Epidermal melanocyte (primary cell): ENCODE measurements at regions not wholly inside any gene's neighbourhood (a gene's known extent, or its start where the extent isn't known, plus 50 kb on each side); places are given as distances from the start of the nearest gene placed in this dataset.

Source experiments
- DNase-seq: peaks from one replicate; pipeline ENCODE4 v3.0.0; 2011; ENCODE audit warnings: low spot score; ENCODE audit not compliant: insufficient read length

DNA sequence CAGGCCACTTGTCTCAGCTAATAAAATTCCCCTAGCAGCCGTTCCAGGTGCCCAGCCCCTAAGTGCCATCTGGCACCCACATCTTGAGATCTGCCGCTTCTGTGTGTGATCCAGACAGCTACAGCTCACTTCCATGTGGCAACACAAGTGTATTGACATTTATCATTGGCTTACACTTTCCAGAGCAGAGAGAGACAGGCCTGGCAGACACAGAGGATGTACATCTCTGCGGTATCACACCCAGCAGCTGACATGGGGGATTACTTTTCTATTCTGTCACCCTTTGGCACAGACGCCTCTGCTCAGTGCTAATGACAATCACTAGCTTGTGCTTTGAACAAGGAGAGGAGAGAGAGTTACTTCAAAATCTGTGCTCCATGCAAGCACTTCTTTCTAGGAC, 195.9 kb downstream of the KDR start:
- no peak for DNase-seq

DNA sequence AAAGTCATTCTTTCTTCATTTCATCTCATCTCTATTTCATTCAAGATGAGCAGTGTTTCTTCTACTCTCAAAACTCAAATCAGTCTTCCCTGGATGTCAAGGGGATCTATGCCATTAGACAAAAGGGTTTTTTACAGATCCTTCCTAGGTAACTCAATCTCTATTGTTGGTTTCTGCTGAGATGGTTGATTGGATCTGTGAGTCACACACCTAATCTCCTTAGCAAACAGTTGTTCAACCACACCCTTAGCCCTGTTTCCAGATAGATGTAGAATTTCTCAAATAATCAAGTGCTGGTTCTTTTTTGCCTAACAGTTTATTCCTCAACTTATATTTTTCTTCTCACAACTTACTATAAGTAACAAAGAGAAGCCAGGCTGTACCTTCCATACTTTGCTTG, 200.5 kb downstream of the KDR start:
- DNase-seq: no peak

DNA sequence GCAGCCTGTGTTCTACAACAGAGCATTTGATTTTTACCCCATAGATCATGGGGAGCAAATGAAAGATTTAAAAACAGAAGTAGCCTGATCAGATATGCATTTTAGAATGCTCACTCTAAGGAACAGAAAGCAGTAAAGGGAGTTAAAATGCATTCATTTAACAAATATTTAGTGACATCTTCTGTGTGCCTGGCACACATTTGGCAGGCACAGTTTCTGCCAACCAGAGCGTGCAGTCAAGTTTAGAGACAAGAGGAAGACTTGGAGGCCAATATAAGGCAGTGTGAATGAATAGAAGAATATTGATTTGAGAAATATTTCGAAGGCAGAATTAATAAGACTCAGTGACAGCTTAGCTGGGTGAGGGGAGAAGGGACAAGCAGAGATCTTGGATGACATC, 210.1 kb downstream of the KDR start:
- no peak for DNase-seq

DNA sequence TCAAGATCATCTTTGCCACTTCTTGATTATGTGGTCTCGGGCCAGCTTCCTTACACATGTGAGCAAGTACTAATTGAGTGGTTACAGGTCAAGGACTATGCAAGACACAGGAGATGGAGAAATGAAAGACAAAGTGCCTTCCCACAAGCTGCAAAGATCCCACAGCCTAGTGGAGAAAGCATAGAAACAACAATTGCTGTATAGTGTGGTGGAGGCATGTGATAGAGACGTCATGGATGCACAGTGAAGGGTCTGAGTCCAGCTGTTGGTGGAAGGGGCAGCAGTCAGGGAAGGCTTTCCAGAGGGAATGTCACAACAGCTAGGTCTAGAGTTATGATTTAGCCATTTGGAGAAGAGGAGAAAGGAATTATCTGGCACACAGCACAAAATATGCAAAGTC, 210.6 kb downstream of the KDR start:
- DNase-seq: no peak

DNA sequence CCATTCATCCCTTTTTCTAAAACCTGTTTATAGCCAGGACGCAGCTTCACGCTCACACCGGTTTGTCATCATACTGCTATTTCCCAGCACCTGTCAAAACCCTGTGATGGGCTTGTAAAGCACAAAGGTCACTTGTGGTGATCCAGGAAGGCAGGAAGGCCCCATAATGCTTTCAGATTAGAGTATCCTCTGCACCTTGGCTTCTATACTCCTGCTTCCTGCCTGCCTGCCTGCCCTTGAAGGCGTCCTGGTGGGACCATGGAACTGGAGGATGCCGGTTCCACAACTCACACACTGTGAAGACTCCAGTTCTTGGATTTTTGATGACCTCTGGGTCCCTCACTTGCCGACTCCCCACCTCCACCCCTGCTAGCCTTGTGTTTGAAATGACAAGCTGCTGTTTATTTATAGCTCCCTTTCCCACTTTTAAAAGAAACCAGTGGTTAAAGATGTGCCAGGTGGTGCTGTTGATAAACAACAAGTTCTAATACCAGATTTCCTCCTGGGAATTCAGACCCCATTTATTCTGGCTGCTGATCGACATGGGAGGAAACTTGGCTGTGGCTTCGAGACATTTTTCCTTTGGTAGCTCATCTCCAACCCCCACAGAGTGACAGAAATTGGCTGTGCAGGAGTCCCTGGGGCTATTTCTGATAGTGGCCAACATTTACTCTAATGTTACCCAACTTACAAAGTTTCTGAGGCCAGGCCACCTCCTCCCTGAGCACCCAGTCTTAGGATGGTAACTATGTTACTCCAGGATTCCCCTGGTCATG, 211.5 kb downstream of the KDR start:
- DNase-seq: no peak

DNA sequence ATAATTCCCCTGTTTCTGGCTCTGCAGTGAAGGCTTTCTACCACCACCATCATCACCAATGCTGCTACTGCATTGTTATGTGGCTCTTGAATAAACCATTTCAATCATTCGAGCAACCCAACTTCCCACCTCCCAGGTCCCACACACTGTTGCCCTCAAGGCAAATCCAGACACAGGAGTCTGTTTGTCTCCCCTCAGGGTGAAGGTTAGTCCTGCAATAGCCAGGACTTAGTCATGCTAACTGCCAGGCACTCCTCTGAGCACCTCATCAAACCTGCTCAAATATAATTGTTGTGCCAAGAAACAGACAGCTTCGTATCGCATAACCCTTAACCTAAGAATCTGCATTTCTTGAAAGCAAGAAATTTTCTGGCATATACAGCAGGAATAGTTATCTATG, 213.2 kb downstream of the KDR start:
- DNase-seq: no peak

DNA sequence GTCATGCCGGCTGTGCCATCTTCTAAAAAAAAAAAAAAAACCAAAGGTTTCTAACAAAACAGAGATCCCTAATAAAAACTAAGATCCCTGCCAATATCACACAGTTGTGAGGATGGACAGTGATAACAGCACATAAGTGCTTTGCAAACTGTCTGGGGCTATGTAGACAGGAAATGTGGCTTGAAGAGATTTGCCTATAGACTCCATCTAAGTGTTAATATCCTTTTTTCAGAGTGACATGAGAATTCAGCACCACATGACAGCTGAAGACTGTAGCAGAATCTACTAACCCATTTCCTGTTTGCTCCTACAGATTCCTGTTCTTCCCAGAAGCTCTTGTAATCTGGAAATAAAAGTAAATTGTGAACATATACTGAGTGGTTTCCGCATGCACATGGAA, 215.4 kb downstream of the KDR start:
- DNase-seq: no peak

DNA sequence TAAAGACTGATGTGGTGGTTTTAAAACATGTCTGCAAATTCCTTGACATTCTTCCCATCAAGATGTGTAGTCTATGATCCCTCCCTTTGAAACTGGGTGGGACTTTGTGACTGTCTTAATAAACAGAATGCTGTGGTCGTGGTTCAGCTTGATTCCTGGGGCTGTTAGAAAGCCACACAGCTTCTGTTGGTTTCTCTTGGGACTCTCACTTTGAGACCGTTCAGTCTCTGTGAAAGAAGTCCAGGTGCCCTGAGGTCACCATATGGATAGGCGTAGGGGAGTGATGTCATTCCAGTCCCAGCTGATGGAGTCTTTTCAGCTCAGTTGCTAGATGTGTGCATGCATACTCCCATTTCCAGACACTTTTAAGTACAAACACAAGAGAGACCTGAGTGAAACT, 216.6 kb downstream of the KDR start:
- no peak for DNase-seq

DNA sequence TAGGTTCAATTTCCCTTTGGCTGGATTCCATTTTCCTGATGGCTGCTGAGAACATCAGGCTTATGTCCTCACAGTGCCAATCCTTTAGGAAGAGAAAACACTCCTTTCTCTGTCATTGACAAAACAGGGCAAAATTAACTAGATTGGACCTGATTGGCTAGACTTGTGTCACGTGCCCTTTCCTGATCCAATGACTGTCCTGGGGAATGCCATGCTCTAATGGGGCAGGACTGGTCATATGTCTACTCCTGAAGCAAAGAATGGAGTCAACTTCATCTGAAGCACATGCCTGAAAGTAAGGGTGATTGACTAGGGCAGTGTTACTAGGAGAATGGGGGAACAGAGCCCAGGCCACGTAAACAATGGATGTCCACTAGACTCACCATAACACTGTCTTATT, 220.4 kb downstream of the KDR start:
- DNase-seq: no peak

DNA sequence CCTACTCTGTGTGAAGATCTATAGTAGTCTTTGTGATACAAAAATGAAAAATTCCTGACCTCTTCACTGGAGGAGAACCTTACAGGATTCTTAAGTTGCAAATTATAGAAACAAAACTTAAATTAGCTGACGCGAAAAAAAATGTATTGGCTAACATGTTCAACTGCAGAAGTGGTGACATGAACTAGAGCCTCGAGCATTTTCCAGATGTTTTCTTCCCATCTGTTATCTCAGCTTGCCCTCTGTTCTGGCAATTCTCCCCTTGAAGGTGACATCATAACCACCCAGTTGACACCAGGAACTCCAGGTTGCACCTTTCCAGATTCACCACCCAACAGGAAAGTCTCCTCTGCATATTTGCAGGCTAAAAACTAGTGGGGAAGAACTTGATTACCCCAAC, 222.4 kb downstream of the KDR start:
- no peak for DNase-seq

DNA sequence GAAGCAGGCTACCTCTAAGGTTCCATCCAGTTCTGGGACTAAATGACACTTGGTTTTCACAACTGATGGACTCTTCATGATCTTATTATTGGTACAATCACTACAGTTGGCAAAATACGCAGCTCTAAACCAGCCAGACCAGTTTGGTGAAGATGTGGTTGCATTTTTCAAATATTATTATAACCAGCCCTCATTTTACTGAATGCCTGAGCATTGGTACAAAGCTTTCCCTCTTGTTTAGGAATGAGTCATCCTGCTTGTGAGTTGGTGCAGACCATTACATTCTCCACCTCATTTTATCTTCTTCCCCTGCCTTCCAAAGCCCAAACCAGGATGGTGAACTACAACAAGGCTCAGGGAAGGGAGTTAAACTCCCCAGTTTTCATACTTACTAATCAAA, 223.1 kb downstream of the KDR start:
- no peak for DNase-seq

DNA sequence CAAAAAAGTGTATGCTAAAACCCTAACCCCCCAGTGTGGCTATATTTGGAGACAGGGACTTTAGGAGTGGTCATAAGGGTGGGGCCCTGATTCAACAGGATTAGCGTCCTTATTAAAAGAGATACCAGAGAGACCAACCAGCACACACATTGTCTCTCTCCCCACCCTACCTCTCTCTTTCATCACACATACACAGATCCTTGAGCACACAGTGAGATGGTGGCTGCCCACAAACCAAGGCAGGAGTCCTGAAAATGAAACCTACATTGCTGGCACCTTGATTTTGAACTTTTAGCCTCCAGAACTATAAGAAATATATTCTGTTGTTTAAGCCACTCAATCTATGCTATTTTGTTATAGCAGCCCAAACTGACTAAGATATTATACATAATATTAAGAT, 224.2 kb downstream of the KDR start:
- DNase-seq: no peak

DNA sequence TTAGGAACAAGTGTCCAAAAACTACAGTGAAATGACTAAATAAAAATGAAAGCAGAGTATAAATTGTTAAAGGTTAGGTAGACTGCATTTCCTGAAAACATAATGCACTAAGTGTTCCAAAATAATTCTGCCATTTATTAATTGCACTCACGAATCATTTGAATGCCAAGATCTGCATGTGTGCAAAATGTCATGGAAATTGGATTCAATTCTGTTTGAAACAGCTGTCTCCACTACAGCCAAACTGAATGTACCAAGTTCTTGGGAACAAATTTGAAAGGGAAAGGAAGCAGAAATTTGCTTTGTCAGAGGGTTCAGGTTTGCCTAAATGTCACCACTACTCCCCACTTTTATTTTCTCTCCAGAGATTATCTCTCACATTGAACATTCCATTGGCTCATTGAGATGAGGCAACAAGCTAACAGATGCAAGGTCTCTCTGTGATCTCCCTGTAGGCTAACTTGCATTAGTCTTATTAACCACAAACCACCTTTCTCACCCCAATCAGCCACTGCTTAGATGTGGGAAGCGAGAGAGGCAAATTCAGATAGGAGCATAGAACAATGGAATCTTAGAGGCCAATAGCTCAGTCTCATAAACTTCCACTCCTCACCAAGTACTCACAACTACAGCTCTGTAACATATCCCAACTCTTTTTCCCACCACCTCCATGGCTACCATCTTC, 226.6 kb downstream of the KDR start:
- DNase-seq: no peak

DNA sequence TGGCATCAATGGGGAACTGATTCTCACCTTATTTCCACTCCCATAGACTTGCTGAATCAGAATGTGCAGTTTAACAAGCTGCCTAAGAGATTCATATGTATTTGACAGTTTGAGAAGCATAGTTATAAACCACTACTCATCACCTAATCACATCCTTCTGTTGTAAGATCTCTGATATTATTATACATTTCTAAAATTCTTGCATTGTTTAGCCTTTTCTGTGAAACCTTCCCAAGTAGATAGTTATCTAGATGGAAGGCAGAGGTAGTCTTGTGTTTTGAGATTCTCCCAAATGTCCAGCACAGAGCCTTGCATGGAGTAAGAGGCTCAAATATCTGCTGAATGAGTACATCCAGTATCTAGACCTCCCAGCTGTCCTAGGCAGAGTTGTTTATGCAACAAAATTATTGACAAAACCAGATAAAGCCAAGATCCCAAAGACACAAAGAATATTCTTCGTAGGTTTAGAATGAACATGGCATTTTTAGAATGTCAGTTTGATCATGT, 227.3 kb downstream of the KDR start:
- no peak for DNase-seq

DNA sequence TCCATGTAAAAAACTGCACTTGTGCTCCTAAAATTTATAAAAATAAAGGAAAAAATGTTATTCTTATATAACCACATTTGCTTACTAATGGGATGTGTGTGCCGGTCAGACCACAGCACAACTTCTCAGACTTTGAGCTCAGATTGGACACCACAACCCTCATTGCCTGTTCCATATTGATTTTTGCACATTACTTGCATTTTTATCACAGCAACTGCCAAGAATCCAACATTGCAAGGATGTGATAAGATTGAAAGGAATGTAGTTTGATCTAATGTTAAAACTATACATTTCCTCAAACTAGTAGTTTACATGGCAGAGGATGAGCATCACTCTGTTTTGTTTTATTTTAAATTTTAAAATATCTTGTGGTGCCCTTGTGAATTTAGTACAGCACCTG, 227.8 kb downstream of the KDR start:
- no peak for DNase-seq

DNA sequence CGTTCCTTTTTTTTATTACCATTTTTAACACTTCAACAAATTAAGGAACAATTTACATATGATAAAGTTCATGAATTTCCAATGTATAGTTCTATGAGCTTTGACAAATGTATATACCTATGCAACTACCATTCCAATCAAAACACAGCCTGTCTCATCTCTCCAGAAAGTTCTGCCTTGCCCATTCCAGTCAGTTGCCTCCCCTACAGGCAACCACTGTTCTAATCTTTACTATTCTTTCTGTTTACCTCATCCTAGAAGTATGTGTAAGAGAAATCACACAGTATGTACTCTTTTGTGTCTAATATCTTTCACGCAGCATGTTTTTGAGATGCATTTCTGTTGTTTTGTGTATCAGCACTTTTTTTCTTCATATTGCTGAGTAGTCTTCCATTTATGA, 224.9 kb downstream of the KIT start:
- DNase-seq: no peak

DNA sequence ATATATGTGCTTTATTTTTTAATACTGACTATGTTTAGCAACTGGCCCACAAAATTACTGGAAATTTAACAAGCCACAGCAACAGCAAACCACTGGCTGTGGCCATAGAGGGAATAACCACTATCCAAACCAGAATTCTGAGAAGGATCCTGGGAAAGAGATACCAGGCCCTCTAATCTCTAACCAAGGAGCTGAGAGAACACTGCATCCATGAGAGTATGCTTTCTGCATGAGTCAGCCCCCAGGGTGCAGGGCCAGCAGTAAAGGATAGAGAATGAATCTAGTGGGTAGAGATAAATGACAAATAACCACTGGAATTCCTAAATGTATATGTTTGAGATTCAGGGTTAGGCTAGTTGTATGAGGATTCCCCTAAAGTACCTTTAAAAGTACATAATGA, 221.8 kb downstream of the KIT start:
- no peak for DNase-seq

DNA sequence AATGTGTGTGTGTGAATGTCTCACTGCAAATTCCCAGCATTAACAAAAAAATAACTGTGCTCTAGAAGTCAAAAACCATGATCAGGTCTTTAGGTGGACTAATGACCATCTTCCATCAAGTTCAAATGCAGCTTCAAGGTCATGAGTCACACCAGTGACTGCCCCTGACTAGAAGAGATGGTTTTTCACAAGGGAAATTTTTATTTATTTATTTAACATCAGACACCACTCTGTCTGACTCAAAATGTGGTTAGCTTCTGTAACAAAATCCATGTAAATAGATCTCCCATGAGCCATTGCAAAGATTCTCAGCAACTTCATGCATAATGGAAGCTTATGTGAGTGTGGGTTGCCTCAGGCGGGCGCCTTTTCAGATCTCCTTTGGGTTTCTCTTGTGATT, 219.2 kb downstream of the KIT start:
- no peak for DNase-seq

DNA sequence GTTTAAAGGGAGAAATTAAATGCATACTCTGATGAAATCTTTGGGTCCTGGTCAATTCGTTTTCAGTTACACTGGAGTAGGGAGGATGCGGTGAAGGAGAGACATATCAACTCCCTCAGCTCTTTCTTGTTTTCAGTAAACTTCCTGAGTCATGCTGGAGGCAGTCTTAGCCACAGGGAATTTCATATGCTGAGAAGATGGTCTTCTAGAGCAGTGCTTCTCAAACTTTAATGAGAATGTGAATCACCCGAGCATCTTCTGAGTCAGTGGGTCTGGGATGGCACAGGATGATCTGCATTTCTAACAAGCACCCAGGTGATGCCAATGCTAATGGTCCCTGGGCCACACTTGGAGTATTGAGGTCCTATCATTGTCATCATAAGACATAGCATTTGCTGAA, 214.5 kb downstream of the KIT start:
- DNase-seq: no peak

DNA sequence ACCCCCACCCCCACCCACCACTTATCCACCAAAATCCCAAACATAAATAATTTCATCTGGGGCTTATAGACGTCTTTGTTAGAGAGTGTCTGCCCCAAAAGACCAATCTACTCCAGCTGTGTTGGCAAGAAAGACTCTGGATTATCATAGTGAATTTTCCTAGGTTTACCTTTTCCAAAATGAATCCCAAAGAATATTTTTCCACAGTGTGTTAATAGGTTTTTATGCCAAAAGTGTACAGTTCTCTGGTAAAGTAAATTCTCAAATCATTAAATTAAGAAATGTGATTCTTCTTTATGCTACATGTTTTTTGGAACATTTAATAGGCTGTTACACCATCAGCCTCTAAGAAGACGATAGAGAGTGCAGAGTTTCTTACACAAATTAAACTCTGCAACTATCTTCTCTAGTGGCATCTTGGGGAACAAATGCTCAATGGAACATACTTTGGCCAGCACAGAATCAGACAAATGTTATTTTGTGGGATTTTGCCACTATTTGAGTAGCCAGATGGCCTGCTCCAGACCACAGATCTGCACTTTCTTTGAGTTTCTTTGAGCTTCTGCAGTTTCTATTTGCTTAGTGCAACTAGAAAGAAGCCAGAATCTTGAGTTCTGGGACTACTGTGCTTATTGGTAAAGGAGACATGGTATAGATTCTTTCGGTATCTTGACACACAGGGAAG, 206.0 kb downstream of the KIT start:
- no peak for DNase-seq

DNA sequence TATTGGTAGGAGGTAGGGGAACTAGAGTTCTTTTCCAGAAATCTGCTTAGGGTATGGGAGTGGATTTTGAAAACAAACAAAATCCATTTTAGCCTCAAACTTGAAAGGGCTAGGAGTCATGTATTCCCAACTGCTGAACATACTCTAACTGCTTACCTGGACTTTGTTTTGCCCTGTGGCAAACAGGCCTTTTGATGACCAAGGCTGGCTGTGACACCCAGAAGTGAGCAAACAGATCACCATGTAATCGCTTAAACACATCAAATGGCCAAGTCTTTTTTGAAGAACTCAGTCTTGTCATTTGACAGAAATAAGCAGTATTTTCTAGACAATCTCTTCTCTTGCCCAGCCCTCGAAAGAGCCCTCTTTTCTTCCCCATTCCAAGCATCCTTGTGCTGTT, 203.4 kb downstream of the KIT start:
- no peak for DNase-seq

DNA sequence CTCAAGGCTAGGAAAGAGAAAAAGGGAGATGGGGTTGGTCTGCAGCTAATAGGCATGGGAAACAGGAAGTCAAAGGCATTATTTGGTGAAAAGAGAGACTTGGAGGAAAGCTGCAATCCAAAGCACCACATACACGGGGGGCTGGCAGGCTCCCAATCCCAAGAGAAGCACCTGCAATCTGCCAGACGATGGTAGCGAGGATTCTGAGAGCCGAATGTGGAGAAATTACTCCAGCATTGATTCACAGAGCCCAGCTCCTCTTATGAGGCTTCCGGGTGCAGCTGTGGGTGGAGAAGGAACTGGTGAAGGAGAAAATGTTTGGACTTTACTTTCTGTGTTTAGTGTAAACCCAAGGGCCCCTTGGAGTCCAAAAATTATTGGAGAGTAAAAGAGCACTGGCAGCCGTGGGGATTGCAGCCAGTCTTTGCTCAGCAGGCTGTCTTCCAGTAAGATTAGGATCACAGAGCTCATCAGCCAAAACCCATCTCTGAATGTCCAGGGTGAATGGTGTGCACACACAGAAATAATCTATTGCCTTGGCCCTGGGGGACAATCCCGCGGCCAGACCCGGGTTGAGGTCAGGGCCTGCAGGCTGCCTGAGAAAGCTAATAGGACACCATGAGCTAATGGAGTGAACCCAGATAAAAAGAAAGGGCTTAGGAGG, 197.6 kb downstream of the KIT start:
- no peak for DNase-seq
